ENCODE measurements at regions not wholly inside any gene's neighbourhood (a gene's known extent, or its start where the extent isn't known, plus 50 kb on each side); places are given as distances from the start of the nearest gene placed in this dataset.
"Not testable (repeated sequence)": the region's sequence is repeated elsewhere in the genome, so short reads cannot be mapped to it uniquely, and the experiment has no call there.

DNA sequence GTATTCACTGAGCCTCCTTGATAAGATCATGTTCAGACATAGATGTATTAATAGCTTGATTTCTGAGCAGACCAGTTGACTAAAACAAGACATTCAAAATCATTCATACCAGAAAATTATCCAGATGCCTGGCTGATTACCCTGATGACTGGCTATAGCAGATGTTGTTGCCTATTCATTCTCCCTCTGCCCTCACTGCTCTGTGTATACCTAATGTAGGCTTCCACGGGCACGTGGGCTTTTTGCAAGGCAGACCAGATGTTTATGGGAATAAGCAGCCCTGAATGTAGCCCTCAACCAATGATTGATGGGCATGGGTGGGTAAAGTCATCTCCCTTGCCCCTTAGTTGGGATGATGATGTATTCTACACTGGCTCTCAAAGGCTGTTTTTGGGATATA is 289.1 kb downstream of the MBD2 start:
- no peak for DNase-seq (ENCODE audit: low read depth)

DNA sequence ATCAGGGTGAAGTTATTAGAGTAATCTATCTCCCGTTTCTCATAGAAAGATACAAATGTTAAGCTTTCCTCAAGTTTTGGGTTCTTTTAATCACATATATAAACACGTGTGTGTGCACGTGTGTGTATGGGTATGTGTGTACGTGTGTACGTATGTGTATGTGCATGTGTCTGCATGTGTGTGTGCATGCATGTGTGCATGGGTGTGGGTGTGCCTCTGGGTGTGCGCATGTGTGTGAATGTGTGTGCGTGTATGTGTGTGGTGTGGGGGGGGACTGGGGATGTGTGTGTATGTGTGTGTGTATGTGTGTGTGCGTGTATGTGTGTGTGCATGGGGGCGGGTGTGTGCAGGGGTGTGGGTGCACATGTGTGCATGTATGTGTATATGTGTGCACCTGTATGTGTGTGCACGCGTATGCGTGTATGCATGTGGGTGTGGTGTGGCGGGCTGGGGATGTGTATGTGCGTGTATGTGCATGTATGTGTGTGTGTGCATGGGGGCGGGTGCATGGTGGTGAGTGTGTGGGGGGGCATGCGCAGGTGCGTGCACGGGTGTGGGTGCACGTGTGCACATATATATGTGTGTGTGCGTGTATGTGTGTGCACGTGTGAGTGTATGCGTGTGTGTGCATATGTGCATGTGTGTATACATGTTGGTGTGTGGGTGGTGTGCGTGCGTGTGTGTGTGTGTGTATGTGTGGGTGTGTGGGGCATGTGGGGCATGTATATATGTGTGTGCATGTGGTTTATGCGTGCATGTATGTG is 304.0 kb downstream of the MBD2 start:
- DNase-seq (ENCODE audit: low read depth) = no peak

DNA sequence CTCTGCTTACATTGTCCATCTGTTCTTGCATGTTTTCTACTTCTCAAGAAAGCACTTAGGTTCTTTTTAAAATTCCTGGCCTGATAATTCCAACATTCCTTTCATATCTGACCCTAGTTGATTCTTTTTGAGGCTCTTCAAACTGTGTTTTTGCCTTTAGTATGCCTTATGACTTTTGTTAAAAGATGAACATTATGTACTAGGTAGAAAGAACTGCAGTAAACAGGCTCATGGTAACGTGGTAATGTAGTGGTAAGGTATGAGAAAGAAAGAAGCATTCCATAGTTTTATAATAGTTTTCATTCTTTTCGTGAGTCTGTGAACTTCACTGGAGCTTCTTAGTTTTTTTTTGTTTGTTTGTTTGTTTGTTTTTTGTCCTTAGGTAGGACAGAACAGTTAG is 306.4 kb downstream of the MBD2 start:
- no peak for DNase-seq (ENCODE audit: low read depth)

DNA sequence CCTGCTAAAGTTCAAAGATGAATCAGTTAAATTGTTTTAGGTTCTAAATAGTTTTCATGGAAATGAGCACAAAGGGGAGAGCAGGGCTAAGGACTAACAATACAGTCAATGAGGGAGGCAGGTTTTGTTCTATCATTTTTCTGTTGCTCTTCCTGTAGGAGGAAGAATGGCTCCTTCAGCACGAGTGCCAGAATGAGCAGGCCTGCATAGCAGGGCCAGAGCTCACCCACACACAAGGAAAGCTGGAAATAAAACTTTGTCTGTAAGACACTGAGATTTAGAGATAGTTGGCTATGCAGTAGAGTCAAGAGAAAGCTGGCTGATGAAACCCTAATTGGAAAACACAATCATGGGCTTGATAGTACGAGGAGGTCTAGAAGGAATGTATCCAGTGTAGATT is 313.3 kb downstream of the MBD2 start:
- DNase-seq (ENCODE audit: low read depth) = no peak

DNA sequence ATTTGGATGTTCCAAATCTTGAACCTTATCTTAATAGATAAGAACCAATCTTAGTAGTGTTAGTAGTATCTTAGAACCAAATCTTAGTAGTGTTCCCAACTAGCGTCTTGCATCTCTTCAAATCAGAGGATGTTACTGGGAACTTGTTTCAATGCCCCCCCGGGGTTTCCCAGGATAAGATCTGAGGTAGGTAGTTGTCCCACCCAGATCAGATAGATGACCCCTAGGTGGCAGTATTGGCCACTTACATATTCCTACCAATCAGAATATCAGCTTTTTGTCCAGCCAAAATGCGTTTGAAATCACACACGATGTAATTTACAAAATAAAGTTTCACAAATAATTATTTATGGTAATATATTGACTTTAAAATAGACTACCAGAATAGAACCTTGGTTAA is 314.8 kb downstream of the MBD2 start:
- DNase-seq (ENCODE audit: low read depth) = peak; percentile 33

DNA sequence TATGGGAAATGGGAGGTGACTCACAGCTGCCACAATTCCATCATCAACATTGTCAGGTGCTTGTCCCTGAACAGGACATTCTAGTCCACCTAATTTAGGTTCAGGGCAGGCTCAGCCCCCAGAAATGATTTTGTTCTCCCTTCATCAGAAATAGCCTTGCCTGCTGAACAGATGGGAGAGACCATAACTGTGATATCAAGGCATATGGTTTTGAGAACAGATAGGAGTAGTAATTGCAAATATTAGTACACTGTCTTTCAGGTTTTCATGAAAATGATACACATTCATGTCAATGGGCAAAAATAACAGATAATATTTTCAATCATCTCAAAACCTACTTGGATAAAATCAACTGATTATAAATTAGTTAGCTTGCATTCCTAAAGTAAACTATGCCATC is 316.5 kb downstream of the MBD2 start:
- DNase-seq (ENCODE audit: low read depth) = no peak

DNA sequence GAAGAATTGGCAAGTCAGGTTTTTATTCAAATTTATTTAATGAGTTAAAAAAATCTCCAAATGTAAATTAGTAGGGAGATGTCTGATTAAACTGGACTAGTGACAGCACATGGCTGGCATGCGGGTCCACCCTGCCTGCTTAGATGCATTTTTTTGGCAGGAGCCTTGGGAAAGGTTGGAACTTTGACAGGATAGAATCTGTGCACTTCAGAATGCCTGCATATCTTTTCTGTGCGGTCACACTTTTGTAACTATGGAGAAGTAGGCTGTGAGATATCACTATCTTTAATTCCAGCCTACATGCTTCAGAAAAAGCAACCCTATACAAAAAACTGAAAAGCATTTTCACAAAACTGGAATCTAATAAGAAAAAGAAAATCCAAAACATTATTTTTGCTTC is 317.8 kb downstream of the MBD2 start:
- peak; percentile 9 for DNase-seq (ENCODE audit: low read depth)

DNA sequence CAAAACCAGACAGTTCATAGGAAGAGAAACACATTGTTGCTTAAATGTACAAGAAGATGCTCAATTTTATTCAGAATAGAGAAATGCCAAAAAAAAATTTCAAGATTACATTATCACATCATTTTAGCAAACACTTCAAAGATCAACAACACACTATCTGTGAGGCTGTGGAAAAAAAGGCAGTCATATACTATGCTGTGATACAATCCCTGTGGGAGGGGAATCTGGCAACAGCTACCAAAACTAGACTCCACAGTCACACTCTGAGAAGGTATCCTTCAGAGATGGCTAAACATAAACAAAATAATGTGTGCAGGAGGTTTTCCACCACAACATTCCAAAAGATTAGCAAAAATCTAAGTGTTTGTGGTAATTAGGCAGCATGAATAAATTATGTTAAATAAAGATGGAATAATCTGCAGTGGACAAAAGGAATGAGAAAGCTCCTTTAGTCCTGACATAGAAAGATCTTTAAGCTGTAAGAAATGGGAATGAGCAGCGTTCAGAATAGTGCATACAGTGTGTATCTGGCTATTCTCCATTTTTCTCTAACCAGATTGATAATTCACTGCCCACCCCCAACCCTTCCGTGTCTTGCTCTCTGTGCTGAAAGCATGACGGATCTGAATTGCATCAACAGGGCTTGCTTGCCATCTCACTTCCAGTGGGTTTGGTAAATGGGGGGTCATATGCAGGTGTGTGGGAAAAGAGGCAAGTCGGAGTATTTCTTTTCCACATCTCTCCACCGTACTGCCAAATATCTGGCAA is 329.6 kb downstream of the MBD2 start:
- no peak for DNase-seq (ENCODE audit: low read depth)

DNA sequence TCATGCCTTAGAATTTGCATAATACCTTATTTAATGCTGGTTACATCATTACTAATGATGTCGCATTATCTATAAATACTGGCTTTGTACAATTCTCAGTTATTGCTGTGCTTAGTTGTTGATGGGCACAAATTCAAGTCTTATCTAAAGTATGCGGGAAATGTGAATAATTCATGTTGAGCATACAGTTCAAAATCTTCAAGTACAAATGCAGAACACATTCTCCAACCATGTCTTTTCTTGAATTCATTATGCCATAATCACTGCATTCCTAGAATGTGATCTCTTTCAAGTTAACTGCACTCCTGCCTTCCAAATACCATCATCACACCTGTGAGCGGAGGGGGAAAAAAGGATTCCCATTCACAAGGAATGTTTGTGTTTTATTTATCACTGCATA is 337.0 kb downstream of the MBD2 start:
- no peak for DNase-seq (ENCODE audit: low read depth)

DNA sequence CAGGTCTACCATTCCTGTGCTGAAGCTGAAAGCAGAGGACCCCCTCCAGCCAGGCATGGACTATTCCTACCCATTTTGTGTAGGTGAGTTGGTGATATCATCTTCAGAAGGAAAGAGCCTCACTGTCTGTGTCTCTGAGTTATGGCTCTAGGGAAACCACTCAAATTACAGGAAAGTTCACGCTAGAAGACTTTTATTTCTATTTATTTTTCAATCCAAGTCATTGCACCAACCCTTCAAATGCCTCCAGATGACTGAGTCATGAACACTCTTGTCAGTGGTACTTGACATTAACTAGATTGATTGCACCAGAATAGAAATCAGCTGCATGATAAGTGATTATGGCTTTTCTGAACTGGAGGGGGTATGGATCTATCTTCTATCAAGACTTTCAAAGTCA is 338.4 kb downstream of the MBD2 start:
- peak; percentile 68 for DNase-seq (ENCODE audit: low read depth)

DNA sequence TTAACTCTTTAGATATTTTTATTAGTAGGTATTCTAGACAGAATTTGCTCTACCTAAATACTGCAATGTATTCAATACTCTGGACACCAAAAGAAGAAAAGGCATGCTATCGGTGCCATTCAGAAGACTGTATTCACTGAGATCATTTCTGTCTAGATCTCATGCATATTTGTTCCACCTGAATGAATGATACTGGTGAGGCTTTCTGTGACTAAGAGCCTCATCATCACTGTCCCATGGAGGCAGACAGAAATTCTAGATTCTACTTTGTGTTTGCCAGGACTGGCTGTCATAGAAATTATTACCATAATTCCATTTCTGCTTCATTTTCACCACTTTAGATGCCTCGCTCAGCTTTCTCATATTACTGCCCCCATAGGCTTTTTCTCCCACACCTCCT is 340.7 kb downstream of the MBD2 start:
- DNase-seq (ENCODE audit: low read depth) = peak; percentile 50

DNA sequence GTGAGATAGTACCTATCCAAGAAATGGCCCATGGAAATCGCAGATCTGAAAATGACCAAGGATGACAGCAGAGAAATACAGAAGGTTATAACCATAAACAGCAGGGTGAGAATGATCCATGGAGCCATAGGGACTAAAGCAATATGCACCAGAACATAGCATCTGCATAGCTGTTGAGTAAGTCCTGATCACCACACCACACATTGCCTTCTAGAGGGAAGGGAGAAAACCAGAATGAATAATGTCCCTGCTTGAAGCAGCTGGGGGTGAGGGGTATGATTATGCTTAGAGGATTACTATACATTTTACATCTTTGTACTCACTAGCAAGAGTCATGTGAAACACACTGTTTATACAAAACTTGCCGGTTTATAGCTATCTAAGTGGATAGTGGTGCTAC is 350.4 kb downstream of the MBD2 start:
- DNase-seq (ENCODE audit: low read depth) = no peak

DNA sequence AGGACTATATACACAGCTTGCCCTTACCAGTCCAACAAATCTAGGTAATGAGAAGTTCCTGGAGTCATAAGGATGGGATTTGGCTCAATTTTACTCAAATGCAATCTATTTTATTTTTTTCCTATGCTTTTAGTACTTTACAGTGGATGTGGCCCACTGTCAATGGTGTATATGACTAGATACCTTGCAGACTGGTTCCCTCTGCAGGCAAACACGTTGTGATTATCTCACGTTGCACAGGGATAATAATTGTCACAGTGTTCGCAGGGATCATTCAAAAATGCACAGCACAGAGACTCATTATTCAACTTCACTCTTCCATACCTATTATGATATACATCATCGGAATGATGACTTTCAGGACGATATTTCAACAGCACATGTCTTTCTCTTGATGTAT is 359.7 kb downstream of the MBD2 start:
- peak; percentile 22 for DNase-seq (ENCODE audit: low read depth)

DNA sequence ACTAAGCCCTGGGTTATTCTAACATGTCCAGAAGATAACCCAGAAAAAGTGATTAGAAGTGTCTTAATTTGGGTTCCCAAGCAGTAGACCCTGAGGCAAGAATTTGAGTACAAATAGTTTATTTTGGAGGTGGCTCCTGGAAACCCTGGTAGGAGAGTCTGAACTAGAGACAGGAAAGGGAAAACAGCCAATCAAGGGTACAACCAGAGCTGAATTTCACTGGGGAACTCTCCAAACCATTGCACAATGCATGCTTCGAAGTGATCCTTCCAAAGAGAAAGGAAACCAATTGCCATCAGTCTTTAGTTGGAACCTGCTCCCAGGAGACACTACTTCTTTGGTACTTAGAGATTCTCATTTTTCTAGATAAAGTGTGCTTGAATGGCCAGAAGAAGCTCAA is 361.5 kb downstream of the MBD2 start:
- DNase-seq (ENCODE audit: low read depth) = no peak

DNA sequence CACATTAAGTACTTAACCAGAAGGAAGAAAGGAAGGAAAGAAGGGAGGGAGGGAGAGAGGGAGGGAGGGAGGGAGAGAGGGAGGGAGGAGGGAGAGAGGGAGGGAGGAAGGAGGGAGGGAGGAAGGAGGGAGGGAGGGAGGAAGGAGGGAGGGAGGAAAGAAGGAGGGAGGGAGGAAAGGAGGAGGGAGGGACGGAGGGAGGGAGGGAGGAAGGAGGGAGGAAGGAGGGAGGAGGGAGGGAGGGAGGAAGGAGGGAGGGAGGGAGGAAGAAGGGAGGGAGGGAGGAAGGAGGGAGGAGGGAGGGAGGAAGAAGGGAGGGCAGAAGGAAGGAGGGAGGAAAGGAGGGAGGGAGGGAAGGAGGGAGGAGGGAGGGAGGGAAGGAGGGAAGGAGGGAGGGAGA is 363.3 kb downstream of the MBD2 start:
- DNase-seq (ENCODE audit: low read depth) = no peak

DNA sequence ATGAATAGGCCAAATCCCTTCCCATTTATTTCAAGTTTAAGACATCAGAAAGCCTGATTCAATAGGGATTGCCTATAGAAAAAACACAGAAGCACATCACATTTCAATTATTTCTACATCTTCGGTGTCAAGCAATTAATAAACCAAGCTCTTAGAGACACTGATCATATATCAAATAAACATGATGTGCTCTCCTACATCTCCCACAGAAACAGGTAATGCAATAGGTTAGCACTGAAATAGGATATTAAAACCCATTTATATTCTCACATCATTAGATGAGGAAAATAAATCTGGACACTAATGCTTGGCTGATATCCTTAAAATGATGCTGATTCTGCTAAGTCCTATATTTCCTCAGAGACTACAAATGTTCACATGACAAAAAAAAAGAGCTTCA is 364.7 kb downstream of the MBD2 start:
- DNase-seq (ENCODE audit: low read depth) = no peak

DNA sequence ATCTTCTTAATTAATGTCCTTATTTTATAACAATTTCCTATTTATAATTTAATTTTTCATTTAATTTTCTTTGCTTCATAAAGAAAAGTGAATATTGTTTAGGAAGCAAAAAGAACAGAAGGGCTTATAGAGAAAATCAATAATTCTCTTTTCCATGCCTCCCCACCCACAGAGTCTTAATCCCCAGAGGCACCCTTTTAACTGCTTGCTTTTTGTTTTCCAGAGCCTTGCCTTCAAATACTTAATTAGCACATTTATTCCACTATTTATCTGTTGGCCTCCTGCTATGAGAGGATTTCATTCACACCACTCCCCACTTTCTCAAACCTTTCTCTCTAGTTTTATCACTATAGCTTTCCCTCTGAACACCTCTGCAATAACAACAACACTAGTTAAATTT is 373.6 kb downstream of the MBD2 start:
- DNase-seq (ENCODE audit: low read depth) = no peak

DNA sequence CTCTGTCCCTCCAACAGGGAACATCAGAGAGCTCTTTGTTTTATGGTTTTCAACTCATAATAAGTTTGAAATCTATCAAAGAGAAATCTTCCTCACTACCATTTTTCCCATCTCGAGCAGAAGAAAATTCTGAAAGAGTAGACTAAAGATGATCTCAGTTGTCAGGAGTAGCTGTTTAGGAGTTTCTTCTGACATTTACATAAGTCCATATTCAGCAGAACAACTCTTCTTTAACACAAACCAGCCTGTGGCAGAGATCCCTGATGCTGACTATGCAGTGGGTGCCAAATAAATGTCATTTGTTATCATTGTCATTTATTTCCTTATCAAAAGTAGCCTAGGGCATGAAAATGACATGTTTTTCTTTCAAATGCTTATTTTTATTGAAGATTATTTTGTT is 380.7 kb downstream of the MBD2 start:
- no peak for DNase-seq (ENCODE audit: low read depth)

DNA sequence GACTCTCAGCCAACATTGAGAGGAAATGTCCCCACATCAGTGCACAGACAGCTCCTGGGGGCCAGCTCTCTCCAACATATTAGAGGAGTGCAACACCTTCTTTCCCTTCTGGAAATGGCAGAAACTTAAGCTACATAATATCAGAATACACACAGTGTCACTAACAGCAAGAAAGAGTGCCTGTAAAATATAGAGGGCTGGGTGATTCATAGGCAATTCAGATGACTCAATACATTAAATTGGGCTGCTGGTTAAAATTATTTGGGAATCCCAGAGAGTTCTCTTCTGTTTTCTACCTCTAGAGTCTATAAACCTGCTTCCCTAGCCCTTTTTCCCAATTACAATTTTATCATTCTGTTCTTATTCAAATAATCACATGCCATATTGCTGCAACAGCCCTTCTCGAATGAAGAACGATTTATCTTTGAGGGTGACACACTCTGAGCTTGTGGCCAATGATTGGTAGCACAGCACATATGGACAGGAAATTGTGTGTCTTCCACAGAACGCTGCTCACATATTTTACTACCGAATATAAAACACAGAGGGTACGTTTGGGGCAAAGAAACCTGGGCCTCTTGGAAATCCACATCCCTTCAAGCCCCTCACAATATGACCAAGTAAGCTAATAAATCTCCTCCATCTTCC is 381.2 kb downstream of the MBD2 start:
- no peak for DNase-seq (ENCODE audit: low read depth)

DNA sequence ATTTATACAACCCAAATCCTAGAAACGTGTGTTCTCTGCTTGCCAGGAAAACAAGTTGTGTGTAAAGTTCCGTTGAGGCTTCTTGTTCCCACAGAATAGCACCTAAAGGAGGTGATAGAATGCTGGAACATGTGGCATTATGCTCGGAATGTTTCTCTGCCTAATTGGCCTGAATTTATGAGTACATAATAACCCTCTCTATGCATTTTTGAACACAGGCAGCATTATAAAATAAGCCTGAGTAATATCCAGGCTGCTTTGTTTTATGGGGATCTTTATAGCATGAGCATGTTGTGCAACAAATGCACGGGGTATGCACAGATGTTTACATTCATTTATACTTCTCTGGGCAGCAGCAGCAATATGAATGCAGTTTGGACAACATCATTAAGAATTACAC is 385.7 kb downstream of the MBD2 start:
- no peak for DNase-seq (ENCODE audit: low read depth)

DNA sequence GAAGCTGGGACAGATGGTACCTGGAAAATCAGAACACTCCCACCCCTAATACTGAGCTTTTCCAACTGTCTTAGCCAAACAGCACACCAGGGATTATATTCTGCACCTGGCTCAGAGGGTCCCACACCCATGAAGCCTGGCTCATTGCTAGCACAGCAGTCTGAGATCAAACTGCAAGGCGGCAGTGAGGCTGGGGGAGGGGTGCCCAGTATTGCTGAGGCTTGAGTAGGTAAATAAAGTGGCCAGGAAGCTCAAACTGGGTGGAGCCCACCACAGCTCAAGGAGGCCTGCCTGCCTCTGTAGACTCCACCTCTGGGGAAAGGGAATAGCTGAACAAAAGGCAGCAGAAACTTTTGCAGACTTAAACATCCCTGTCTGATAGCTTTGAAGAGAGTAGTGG is 403.3 kb downstream of the MBD2 start:
- DNase-seq (ENCODE audit: low read depth) = not testable (repeated sequence)

DNA sequence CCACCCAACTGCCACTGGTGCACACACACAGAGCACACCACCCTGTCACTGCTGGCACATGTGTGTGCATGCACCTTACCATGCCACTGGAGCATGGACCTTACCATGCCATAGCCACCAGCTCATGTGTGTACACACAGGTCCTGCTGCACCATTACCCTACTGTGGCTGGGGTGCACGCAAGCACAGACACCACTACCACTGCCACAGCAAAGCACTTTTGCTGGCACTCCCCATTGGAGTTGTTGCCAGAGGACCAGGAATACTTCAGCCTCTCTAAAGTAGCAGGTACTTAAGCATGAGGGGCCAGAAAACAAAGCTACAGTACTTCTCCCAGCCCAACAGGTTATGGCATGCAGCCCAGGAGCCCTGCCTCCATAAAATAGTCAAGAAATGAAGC is 404.8 kb downstream of the MBD2 start:
- no peak for DNase-seq (ENCODE audit: low read depth)

DNA sequence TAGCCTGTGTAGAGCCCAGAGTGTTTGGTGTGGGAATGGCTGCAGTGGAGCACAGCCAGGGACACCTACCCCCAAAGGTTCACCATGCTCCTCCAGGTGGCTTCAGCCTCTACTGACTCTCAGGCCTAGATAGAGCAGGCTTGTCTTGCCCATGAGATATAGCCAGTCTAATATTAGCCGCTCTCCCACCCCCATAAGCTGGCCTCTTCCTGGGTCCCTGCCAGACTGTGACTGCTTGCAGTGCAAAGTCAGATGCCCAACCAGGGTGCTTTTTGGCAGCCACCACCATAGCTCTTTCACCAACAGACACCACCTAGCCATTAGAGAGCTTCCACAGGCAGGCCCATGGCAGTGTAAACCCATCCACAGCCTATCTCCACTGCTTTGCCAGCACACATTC is 405.3 kb downstream of the MBD2 start:
- DNase-seq (ENCODE audit: low read depth) = peak; percentile 13
